ENCODE measurements at regions not wholly inside any gene's neighbourhood (a gene's known extent, or its start where the extent isn't known, plus 50 kb on each side); places are given as distances from the start of the nearest gene placed in this dataset.
"Not testable (repeated sequence)": the region's sequence is repeated elsewhere in the genome, so short reads cannot be mapped to it uniquely, and the experiment has no call there.

DNA sequence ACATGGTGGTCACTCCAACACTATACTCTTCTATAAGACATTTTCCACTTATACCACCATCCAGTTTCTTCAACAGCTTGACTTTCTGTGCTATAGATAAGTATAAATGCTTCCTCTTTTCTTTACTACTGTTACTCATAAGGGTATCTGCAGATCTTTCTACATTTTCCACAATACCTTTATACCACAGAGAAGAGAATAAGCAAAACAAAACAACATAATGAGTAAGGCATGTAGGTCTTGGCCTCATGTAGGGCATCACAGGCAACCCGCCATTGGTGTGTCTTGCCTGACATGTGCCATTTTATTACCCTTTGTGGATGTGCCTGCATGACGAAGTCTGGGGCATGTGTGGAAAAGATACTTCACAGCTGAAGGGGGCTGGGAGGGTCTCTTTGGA is 265.3 kb upstream of the STARD13 start:
- no peak for DNase-seq (ENCODE audit: low spot score)

DNA sequence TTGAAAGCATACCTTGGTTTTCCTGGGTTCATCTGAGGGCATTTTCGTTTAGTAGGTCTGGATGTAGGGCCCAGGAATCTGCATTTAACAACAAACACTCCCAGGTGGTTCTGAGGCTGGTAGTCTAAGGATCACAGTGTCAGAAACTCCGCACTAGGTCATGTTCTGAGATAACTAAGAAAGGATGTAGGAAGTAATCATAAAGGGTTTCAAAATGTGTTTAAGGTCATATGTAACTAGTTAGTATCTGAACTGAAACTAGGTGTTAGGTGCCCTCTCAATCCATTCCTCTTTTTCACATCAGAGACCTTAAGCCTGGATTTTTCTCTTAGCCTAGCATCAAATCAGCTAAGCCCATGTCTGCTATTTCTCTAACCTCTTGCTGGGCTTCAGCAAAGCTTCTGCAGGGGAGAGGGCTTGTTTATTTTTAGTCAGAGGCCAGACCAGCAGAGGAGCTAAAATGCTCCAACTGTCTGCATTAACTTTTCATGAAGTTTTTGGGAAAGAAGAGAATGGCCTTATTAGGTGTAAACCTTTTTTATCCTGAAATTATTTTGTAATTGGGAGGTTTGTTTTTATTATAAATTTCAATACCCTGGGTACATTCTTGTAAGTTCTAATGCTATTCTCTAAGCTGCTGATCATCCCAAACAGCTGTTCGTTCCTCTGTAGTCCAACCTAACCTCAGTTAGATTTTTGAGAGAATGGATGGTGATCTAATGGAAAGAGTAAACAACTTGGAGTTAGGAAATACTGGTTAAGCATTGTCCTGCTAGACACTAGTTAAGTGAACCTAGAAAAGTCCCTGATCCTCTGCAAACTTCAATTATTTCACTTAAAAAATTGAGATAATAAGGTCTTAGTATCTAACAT is 262.8 kb upstream of the RFC3 start:
- no peak for DNase-seq (ENCODE audit: low spot score)

DNA sequence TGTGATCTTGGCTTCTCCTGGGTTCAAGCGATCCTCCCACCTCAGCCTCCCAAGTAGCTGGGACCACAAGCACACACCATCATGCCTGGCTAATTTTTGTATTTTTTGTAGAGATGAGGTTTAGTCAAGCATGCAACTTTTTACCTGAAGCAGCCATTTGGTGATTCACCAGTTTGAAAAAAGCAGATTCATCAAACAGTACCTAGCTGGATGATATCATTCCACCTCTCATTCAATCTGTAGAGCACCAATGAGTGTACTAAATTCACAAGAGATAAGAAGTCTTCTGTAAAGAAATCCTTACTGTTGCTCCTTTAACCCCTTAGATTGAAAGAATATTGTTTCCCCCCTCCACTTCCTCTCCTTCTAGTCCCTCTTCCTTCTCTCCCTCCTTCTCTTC is 261.1 kb upstream of the RFC3 start:
- DNase-seq (ENCODE audit: low spot score): no peak

DNA sequence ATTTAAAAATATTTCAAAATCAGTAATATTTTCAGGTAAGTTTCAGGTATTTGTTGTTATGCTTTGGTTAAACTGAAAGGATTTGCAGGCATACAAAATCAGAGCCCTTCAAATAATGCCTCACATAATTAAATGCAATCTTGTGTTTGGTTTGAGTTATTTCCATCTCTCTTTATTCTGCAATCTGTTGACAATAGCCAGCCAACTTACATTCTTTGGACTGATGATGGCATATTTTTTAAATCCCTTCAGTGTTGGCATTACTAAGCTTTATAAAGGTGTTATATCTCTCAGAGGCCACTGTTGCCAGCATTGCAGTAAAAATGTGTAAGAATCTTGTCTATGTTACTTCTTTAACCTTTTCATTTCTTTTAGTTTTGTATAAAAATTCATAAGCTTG is 257.2 kb upstream of the RFC3 start:
- no peak for DNase-seq (ENCODE audit: low spot score)

DNA sequence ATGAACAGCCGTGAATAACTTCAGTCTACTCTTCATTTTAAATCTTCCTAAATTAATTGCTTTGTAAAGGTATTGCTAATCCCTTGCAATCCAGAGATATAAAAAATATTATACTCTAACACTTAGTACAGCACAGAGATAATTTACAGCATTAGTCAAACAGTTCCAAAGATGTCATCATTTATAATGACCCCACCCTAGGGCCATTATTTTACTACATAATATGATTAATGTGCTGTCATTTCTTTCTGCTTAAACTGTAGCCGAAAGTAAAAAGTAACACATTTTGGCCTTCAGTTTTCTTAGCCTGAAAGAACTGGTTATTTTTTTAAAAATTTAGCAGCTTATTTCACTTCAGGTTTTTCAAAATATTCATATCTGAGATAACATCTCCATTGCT is 256.3 kb upstream of the RFC3 start:
- DNase-seq (ENCODE audit: low spot score): no peak

DNA sequence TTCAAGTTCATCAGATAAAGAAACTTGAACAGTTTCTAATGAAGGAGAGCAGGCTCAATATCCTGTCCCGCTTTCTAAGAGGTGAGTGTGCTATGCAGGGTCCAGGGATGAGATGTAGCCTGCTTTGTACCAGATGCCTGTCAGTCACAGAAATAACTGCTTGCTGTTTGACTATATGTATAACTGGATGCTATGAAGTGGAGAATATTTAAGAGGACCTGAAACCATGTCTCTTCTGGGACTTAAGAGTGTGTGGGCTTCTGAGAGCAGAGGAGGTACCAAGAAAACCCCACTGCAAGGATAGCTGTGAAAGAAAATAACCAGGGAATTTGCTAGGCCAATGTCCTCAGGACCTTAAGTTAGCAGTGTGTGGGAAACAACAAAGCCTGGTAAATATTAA is 246.3 kb upstream of the RFC3 start:
- no peak for DNase-seq (ENCODE audit: low spot score)

DNA sequence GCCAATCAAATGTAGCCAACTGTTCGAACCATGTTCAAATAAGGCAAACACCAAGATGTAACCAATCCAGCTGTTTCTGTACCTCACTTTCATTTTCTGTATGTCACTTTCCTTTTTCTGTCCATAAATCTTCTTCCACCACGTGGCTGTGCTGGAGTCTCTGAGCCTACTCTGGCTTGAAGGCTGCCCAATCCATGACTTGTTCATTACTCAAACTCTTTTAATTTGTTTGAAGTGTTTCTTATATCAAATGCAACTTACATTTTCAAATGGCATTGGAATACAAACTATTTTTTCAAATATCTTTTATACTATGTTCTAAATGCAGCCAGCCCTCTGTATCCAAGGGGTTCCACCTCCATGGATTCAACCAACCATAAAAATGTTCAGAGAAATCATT is 245.6 kb upstream of the RFC3 start:
- DNase-seq (ENCODE audit: low spot score): not testable (repeated sequence)

DNA sequence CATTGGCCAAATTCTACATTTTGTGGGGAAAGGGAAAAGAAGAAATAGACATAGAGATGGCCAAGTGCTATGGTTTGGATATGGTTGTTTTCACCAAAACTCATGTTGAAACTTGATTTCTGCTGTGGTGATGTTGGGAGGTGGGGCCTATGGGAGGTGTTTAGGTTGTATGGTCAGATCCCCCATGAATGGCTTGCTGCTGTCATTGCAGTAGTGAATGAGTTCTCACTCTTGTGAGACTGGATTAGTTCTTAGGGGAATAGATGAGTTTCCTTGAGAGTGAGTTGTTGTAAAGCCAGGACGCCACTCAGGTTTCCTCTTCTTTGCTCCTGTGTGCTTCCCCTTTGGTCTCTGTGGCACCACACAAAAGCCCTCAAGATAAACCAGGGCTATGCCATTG is 242.6 kb upstream of the RFC3 start:
- DNase-seq (ENCODE audit: low spot score): no peak

DNA sequence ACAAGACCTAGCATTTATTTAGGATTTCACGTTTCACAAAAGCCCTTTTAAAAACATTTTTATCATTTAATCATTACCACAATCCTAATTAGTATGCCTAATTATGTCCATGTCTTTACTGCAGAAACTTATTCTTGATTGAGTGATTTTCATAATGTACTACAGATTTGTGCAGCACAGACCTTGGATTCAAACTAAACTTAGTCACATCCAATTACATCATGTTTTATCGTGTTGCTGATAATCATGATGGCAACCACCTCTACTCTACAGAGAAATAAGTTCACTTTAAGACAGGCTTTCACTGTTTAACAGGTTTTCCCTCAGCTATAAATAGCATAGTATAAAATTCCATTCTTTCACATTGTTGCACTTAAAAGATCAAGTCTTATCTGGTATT is 240.9 kb upstream of the RFC3 start:
- no peak for DNase-seq (ENCODE audit: low spot score)

DNA sequence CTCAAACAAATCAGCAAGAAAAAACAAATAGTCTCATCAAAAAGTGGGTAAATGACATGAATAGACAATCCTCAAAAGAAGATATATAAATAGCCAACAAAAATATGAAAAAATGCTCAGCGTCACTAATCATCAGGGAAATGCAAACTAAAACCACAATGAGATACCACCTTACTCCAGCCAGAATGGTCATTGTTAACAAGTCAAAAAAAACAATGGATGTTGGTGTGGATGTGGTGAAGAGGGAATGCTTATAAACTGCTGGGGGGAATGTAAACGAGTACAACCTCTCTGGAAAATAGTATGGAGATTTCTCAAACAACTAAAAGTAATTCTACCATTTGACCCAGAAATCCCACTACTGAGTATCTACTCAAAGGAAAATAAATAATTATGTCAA is 239.2 kb upstream of the RFC3 start:
- no peak for DNase-seq (ENCODE audit: low spot score)

DNA sequence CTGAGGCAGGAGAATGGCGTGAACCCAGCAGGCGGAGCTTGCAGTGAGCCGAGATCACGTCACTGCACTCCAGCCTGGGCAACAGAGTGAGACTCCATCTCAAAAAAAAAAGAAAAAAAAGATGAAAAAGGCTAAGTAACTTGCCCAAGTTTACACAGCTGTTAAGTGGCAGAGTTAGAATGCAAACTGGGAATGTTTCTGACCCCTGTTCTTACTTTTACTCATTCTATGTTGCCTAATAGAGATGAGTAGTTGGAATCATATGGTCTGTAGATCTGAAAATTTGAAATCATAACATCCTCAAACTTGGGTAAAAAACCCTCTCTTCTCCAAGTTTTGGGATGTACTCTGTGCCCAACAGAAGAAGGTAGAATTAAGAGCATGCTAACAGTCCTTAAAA is 235.8 kb upstream of the RFC3 start:
- no peak for DNase-seq (ENCODE audit: low spot score)

DNA sequence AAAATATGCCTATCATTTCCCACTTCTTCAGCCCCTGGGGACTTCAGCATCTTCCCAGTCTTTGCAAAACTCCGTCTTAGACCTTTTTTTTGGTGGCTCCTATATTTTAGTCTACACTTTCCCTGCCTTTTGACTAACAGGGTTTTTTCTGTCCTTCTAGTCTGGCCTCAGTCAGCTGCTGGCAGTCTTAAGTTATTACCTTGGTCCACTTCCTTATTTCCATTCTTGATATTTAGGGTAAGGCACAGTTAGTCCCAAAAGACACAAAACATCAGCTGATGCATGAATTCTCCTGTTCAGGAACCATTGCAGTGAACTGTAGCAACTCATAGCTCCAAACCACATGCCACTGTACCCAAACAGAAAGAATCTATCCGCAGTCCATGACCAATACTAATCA is 234.6 kb upstream of the RFC3 start:
- DNase-seq (ENCODE audit: low spot score): no peak

DNA sequence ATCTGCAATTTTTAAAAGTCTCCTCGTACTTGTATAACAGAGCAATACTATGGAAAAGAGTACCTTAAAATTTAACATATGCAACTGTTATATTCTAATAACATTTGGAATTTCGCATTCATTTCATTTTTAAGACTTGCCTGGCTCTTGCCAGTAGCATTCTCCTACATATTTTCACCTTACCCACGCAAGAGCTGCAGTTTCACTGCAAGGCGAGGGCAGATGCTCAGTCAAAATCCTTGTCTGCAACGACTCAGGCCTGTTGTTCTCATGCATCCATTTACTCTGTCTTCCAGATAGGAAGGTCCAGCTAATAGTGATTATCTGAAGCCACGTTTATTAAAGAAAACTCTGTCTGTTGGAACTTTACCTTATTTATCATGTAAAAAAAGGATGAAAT is 227.0 kb upstream of the RFC3 start:
- DNase-seq (ENCODE audit: low spot score): no peak

DNA sequence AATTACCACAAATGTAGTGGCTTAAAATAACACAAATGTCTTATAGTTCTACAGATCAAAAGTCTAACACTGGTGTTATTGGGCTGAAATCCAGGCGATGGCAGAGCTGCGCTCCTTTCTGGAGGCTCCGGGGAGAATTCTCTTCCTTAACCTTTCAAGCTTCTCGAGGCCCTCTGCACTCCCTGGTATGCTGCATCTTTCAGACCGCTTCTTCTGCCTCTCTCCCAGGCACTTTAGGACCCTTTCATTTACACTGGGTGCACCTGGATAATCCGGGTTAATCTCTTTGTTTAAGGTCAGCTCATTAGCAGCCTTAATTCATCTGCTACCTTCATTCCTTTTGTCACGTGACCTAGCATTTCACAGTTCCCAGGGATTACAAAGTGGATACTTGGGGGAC is 211.3 kb upstream of the RFC3 start:
- DNase-seq (ENCODE audit: low spot score): no peak

DNA sequence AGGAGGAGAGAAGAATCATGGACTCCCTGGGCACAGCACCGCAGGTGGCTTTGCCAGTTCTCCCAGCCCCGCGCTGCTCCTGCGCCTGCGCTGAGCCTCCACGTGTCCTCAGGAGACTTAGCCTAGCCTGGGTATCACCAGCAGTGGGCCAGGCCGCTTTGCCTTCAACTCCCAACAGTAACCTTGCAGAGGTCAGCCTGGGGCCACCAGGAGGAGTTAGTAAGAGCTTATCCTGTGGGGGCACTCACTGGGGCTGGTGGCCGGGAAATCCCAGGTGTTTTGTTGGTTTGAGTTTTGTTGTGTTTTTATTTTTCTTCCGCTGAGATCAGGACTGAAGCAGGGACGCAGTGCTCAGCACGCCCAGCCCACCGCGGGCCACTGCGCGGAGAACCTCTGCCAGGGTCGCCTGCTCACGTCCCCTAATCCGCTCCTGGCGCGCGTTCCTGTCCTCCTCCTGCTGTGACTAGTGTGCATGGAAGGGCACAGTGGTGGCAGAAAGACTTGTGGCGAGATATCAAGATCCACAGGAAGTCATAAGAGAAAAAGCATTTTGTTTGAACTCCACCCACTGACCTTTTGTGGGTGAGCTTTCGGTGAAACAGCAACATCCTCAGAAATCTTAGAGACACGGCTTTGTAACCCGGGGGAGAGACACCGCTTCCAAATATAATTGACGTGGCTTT is 207.4 kb upstream of the RFC3 start:
- no peak for DNase-seq (ENCODE audit: low spot score)

DNA sequence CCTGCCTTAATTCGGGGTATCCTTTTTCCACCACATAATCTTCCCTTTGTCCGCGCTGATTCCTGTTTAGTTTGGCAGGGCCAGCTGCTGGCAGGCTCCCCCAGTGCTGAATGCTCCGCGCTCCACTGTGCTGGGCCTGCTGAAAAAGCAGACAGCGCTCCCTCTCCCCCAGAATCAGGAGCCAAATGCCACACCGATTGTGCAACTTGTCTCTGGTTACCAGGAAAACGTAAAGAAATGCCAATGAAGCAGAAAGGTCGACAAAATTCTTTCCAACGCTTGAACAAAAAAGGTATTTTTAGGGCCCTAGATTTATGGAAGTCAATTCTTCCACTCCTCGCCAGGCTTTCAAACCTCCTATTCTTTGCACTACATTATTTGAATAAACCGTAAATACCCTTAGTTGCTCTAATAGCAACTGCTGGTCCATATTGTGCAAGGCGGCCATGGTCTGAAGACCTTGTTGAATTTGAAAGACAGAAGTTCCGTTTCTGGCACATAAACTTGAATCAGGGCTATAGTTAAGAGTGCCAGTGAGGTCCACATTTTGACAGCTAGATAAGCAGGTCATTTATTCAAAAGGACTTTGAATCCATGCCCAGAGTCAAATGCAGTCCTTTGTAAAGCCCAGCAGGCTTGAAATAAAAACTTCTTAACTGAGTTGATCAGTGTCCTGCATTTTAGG is 206.7 kb upstream of the RFC3 start:
- no peak for DNase-seq (ENCODE audit: low spot score)

DNA sequence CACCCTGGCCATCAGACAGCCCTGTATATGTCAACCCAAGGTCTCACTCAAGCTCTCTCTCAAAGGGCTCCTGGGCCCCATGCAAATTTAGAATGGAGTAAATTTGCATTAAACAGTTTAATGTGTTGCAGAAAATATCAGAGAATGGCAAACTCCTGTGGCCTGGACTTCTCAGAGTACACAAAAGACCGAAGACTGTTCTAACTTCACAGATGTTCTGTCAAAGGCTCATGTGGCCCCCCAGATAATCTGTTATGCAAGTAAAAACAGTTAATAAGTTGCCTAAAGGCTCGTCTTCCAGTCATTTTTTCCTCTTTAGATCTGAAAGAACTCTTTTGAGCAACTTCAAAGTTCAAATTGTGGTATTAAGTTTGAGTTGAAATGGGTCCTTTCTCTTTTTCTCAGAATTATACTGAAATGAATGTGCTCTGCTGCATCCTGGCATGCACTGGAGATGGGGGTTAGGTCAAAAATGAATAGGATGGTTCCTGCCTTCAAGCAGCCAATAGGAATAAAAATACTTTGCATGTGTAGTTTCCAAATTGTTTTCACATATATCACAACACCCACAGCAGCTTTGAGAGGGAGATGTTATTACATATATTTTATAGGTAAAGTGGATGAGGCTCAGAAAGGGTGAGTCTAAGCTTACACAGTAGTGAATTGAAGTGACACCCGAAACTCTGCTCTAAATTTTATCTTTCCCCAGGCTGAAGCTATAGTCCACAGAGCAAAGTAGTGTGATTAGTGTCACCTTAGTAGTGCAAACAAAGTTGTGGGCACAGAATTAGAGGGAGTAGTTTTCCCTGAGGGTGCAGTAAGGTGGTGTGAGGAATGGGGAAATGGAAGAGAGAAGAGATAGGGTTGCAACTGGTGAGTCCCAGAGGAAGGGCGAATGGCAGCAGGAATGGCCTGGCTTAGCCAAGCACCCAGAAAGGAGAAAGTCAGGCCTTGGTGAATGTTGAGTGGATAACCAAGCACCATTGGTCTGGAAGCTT is 205.0 kb upstream of the RFC3 start:
- DNase-seq (ENCODE audit: low spot score): no peak

DNA sequence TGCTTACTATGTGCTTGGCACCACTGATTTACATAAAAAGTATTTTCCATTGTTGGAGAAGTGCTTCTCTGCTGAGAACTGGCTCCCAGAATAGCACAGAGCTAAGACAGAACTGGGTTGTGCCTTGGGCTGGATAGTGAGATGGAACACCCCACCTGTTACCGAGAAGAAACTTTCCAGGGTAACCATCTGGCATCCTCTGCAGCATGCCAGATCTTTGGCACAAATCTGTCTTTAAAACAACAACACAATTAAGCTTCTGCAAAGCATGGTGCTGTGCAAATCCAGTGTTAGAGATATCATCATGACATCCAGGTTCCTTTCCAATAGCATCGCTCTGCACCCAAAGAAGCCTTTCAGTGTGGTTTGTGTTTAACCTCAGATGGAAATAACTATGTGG is 202.5 kb upstream of the RFC3 start:
- no peak for DNase-seq (ENCODE audit: low spot score)

DNA sequence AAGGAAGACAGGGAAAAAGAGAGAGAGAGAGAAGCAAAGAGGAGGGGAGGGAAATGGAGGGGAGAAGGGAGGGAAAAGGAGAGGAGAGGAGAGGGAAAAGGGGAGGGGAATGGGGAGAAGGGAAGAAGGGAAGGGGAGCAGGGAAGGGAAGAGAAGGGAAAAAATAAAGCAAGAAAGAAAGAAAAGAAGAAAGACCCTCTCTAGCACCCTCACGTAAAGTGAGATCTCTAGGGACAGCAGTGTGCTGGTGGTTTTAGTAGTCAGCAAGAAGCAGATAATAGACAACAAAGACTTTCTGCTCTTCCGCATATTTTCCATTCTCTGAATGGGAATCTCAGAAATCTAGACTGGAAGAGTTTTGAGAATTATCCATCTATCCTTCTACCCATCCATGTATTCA is 201.8 kb upstream of the RFC3 start:
- no peak for DNase-seq (ENCODE audit: low spot score)

DNA sequence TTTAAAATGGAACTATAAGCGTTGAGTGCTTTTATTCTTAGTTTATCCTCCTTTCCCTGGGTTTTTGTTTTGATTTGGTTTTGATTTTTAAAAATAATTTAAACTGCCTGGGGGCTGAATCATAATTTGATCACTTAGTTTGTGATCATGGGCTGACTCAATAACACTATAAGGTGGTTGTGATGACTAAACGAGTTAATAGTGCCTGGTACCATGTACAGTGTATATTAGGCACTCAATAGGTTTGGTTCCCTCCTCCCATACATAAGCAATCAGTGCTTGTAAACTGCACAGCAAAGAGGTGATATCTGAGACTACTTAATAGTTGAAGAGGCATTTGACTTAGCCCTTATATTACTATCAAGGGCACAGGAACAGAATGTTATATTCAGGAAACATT is 200.9 kb upstream of the RFC3 start:
- DNase-seq (ENCODE audit: low spot score): no peak

DNA sequence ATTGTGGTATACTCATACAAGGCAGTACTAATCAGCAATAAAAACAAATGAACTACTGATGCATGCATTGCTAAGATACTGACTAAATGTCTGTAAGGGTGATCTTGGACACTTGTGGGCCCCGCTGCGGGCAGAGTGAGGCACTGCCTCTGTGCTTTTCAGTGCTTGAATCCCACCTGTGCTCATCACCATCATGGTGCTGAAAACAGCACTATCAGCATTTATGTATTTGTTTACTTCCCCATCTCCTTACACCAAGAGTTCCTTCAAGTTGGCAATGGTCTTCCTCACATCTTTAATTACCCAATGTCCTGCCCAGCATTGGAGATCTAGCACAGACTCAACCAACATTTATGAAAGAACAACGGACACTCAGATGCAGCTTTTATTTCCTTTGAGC is 193.7 kb upstream of the RFC3 start:
- no peak for DNase-seq (ENCODE audit: low spot score)

DNA sequence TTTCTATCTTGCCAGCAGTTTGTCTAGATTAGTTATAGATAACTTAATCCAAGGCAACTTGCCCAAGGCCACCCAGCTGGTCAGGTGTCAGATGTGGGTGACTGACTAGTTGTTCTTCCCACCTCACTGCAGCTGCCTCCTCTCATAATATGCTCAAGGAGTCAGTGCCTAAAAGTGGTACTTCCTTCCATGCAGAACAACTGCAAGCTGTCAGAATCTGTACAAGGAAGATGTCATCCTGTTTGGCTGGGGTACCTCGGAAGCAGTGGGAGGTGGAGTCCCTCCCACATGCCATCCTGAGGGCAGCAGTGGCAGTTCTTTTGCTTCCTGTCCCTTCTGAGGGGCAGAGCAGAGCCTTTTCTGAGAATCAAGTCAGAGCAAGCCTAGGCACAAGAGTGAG is 193.2 kb upstream of the RFC3 start:
- no peak for DNase-seq (ENCODE audit: low spot score)
